Right lobe of liver (tissue), 6 donors: ENCODE measurements at regions not wholly inside any gene's neighbourhood (a gene's known extent, or its start where the extent isn't known, plus 50 kb on each side); places are given as distances from the start of the nearest gene placed in this dataset.

ENCODE experiments used
- ATAC-seq, 4 donors: fragments of 200-7000 bp; cut with Tn5 transposase; one replicate each; pipeline ENCODE4 v1.9.1; 2020; ENCODE audit warnings: mild to moderate bottlenecking in 4 of 4, moderate library complexity in 4 of 4
- DNase-seq, 3 donors: peaks; one replicate each; pipeline ENCODE4 v3.0.0-alpha.2; 2020
- H3K27ac ChIP-seq, 3 donors: fragments of 200-600 bp; one replicate each; pipeline ENCODE4 v1.8.0; 2022
- H3K27me3 ChIP-seq, 2 donors: fragments of 200-600 bp; one replicate each; pipeline ENCODE4 v1.8.0; 2022
- H3K36me3 ChIP-seq, 4 donors: fragments of 200-600 bp; sonication (generic) in 1 of 4; one replicate each; pipeline versions ENCODE4 v1.5.1 to v1.8.0; 2017 to 2022; ENCODE audit warnings: control low read depth in 1 of 4
- H3K4me1 ChIP-seq, 4 donors: fragments of 200-600 bp; sonication (generic) in 1 of 4; one replicate each; pipeline versions ENCODE4 v1.5.1 to v1.8.0; 2017 to 2022; ENCODE audit warnings: control low read depth in 1 of 4
- H3K4me3 ChIP-seq, 3 donors: fragments of 200-600 bp; one replicate each; pipeline ENCODE4 v1.8.0; 2022
- H3K9me3 ChIP-seq, 4 donors: fragments of 200-600 bp; sonication (generic) in 1 of 4; one replicate each; pipeline versions ENCODE4 v1.5.1 to v1.8.0; 2017 to 2022; ENCODE audit warnings: control low read depth in 1 of 4
- CTCF ChIP-seq, 4 donors: fragments of 200-600 bp in 3 of 4; fragments of 450-650 bp in 1 of 4; IDR thresholded peaks; one replicate each; pipeline versions ENCODE4 v1.5.1 to v1.8.0; 2016 to 2022; ENCODE audit warnings: antibody characterized with exemption in 4 of 4, mild to moderate bottlenecking in 2 of 4
- POLR2A ChIP-seq: fragments of 450-650 bp; IDR thresholded peaks from one replicate; pipeline ENCODE4 v1.6.1; 2017; ENCODE audit warnings: antibody characterized with exemption, mild to moderate bottlenecking
- WGBS: methylation state at CpG from one replicate; pipeline ENCODE4 v1.1.6; 2018; ENCODE audit warnings: low coverage, low lambda C conversion rate; ENCODE audit not compliant: insufficient coverage; ENCODE audit errors: missing lambda C conversion rate; 5-methylcytosine and 5-hydroxymethylcytosine counted together
- intact Hi-C, 2 donors: fragments of 100-400 bp; cut with DNase I; formaldehyde crosslinking; loops; one replicate each; pipeline versions ENCODE4 v1.11.2 to v1.14.1; 2022
- donor health status: DM: no; HTN: yes; CAD: no.
- donor health status: DM: no; HTN: no; CAD: no.
- donor health status: DM: no; HTN: no; CAD: no.
- donor health status: DM: no; HTN: yes; CAD: no.
- donor health status: DM: no; HTN: yes; CAD: no.

- Histone ChIP-seq H3K27ac (no peak overlapping the region), H3K4me1 (no peaks in the 10 kb centered on the region), H3K9me3 (no peaks in the 10 kb centered on the region), H3K36me3 (no peaks in the 10 kb centered on the region), H3K4me3 (no peak overlapping the region), H3K27me3 (no peaks in the 10 kb centered on the region)
- TF ChIP-seq CTCF (IDR thresholded peaks at IDR 0.05) = no peak
- no peak for TF ChIP-seq POLR2A
- 65% methylated on average over 2 of the region's 3 CpGs for WGBS
- intact Hi-C loops = no loop called here
- ATAC-seq (no peak), DNase-seq (no peak)
Measured at GRCh38 chr14:95763875-95764274, 50.0 kb upstream of the TCL1A start.
